Jurkat, Clone E6-1 (cell line): ENCODE measurements at regions not wholly inside any gene's neighbourhood (a gene's known extent, or its start where the extent isn't known, plus 50 kb on each side); places are given as distances from the start of the nearest gene placed in this dataset.
"Not testable (repeated sequence)": the region's sequence is repeated elsewhere in the genome, so short reads cannot be mapped to it uniquely, and the experiment has no call there.

Source experiments
- DNase-seq: peaks from one replicate; pipeline ENCODE4 v3.0.0-alpha.2; 2011; ENCODE audit warnings: low read depth, low spot score
- H3K4me3 ChIP-seq: 2 replicates; pipeline ENCODE4 v1.5.1; 2011; ENCODE audit warnings: mild to moderate bottlenecking, low read length, control low read depth, moderate library complexity

DNA sequence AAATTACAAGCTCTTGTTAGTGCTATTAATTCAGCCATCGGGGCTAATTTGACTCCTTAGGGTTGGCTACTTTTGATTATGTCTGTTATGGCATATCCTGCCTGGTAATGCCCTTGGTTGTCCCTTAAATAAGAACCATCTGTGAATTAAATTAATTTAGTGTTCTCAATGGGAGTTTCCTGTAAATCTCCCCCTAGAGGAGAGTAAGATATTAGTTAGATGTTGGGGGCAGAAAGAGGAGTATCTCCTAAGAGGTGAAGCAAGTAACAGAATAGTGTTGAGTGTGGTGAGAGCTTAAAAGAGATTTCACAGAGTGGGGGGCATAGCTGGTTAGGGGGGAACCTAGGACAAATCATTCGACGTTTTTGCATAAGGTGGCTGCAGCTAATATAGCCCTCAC, 1126.9 kb downstream of the JRKL start:
- DNase-seq, result peak; percentile 1
- no peak overlapping the region for H3K4me3 ChIP-seq

DNA sequence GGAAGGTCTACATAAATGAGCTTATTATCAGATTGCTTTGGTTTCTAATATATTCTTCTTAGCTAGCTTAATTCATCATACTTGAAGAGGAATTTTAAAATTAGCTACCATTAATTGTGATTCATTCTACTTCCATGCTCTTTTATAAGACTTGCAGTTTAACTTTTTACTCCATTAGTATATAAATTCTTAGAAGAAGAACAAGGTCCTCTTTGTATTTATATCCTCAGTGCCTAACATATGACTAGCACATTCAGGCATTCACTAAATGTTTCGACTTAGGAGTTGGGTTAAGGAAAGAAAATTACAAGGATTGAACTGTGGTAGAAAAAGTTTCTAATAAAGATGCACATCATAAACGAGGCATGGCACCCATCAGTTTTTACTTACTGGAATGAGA, 1135.5 kb downstream of the JRKL start:
- no peak overlapping the region for H3K4me3 ChIP-seq
- no peak for DNase-seq

DNA sequence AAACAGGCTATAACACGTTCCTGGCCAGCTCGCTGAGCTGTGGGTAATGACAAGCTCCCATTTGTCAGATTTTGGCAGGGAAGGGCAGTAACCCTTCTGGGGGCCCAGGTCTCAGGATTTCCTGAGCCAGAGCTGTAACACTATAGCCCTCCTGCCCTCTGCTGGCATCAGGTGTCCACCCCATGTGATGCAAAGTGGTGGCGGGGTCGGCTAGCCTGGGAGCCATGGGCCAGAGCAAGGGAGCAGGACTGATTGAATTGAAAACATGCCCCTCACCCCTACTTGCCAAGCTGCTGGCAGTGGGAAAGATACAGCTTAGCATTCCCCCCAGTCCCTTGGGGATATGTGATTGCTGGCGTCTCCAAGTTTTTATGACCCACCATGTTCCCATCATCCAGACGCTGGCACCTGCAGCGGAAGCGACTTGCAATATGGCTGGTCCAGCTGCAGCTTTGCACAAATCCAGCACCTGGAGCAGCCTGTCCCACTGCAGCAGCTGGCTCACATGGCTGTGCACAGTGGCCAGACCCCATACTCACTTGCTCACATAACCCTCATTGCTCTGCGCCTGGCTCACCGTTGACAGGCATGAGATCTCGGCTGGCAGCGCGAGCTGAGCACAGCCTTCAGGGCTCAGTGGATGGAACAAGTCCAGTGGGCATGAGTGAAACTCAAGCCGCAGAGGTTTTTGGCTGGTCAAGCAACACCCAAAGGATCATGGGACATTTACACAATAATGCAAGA, 1147.8 kb downstream of the JRKL start:
- no peak overlapping the region for H3K4me3 ChIP-seq
- DNase-seq, result no peak

DNA sequence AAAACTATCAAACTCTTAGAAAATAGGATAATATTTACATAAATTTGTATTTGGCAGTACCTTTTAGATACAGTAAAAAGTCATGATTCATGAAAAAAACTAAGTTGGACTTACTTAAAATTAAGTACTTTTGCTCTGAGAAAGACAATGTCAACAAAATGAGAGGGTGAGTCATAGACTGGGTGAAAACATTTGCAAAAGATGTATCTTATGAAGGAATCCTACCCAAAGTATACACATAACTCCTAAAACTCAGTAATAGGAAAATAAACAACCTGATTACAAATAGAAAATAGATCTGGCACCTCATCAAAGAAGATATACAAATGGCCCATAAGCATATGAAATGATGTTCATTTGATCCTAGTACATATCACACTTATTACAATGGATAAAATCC, 1154.6 kb downstream of the JRKL start:
- H3K4me3 ChIP-seq, result no peak overlapping the region
- no peak for DNase-seq

DNA sequence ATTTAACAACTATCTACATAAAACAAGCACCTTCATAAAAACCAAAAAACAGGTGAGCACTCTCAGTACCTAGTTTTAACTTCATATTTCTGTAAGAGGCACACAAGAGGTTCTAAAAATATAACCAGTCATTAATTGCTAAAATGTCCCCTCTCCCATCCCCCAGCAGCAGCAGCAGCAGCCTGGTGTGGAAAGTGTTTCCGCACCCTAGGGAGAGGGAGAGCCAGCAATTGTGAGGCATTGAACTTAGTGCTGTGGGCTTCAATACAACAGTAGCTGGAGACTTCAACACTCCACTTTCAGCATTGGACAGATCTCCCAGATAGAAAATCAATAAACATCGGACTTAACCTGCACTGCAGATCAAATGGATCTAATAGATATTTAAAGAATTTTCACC, 1158.5 kb downstream of the JRKL start:
- no peak overlapping the region for H3K4me3 ChIP-seq

DNA sequence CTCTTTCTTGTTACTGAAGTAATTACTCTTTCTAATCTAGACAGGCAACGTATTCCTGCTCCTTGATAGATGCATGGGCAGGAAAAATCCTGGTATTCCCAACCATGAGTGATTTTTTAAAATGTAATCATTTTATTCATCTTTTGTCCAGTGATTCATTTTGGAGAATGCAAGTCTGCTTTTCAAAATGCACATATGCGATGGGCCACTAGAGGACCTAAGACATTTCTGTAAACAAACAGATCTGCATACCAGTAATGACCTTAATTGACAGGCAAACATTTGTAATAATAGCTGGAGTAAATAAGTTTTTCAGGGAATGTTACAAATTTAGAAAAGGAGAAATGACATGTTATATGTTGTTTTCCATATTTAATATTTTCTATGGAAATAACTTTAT, 1167.6 kb downstream of the JRKL start:
- peak; percentile 5 for DNase-seq
- no peak overlapping the region for H3K4me3 ChIP-seq

More for the DNA sequence above, 1158.5 kb downstream of the JRKL start:
- no peak for DNase-seq

DNA sequence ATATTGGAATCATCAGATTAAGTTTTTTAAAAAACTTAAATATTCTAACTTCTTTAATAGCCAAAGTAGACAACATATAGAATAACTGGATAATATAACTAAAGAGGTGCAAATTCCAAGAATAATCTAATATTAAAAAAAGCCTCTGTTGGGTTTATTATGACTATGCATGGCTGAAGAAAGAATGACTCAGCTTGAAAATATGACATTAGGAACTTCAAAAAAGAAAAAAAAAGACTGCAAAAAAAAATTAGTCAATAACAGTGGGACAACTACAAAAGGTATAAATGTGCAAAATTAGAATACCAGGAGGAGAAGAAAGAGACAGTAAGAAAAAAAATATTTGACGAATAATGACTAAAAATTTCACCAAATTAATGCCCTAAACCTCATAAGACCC, 1178.0 kb downstream of the JRKL start:
- DNase-seq, result no peak
- no peak overlapping the region for H3K4me3 ChIP-seq

DNA sequence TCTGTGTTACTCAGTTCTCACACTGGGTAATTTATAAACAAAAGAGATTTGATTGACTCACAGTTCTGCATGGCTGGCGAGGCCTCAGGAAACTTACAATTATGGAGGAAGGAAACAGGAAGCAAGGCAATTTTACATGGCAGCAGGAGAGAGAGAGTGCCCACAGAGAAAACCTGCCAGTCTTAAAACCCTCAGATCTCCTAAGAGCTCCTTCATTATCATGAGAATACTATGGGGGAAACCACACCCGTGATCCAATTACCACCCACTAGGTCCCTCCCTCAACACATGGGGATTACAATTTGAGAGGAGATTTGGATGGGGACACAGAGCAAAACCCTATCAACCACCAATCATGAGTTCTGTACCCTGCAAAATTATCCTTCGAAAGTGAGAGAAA, 1180.8 kb downstream of the JRKL start:
- no peak for DNase-seq
- no peak overlapping the region for H3K4me3 ChIP-seq

DNA sequence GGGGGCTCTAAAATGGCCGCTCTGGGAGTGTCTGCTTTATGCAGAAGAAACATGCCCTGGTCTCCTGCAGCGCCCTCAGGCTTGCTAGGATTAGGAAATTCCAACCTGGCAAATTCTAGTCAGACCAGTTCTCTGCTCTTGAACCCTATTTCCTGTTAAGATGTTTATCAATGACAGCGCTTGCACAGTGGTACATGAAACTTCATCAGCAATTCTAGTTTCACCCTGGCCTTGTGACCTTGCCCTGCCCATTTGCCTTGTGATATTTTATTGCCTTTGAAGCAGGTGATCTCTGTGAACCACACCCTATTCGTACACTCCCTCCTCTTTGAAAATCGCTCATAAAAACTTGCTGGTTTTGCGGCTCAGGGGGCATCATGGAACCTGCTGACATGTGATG, 1184.0 kb downstream of the JRKL start:
- not testable (repeated sequence) for DNase-seq, H3K4me3 ChIP-seq

DNA sequence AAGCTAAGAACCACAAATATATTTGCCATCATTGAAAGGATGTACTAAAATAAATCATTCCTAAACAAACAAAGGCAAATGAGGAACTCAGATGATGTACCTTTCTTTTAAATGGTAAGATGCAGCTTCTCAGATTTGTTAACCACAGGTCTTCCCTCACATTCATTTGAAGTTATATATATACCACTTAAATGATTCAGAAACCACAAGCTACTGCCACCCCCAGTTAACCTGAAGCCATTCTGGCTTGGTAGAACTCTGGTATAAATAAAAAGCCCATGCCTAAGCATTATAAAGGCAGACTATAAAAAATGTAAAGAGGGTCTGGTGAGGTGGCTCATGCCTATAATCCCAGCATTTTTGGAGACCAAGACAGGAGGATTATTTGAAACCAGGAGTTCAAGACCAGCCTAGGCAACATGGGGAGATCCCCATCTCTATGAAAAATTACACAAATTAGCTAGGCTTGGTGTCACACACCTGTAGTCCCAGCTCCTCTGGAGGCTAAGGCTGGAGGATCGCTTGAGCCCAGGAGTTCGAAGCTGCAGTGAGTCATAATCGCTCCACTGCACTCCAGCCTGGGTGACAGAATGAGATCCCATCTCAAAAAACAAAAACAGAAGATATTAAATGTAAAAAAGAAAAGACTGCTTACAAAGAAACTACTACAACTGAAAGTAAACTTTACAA, 1185.3 kb downstream of the JRKL start:
- H3K4me3 ChIP-seq, result no peak overlapping the region
- DNase-seq, result no peak

DNA sequence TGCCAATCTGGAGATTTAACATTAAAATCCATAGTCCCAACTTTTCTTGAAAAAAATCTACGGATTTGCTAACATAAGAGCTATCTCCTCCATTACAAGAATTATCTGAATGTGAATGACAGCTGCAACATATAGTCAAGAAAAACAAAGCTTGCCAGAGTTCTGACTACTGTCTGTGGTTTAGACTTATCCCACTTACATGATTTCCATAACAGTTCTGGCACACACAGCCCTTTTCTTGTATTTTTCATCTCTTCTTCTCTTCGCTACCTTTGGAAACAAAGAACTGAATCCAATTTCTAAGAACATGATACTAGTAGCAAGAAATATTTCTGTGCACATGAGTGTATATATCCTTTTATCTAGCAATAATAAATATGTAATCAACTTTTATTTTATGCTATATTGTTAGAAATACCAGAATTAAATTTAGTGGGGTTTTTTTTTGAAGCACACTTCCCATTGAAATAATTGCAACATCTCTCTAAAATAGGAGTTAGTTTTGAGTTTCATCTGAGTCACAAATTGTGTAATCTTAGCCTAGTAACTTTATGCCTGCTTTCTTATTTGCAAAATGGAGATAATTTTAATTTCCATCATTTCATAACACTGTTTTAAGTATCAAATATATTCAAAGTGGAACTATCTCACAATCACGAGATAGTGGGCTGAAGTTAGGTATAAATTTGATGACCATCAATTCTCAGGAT, 1217.6 kb downstream of the JRKL start:
- DNase-seq, result no peak
- no peak overlapping the region for H3K4me3 ChIP-seq

DNA sequence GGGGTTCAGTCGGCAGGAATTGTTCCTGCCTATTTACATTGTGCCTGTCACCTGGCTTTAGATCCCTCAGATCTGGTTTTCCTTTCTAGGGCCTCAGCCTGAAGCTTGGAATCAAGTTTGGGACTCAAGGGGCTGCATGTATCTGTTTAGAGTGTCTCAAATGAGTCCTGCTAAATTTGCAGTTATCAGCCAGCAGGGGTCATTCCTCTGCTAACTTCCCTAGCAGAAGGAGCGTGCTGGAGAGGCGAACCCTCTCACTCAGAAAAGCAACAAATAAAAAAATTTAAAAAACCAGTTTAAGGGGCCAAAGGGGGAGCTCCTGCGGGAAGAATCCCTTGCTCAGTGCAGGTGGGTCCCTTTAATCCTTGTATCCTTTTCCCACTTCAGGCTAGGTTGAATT, 1220.2 kb downstream of the JRKL start:
- no peak for DNase-seq
- H3K4me3 ChIP-seq, result no peak overlapping the region

DNA sequence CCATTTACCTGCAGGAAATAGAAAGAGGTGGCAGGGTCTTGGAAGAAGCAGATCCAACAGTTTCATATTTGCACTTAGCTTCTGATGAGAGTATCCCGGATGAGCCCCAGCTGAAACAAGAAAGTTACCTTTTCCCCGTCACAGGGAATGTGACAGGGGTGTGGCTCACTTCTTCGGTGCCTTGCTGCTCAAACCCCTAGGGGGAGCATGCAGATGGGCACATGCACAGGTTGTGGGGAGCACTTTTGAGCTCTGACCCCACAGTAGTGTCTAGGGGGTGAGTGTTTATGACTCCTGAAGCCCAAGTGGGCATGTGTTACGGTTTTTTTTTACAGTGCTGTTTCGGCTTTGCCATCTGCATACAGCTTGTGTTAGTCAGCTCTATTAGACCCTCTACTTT, 1221.0 kb downstream of the JRKL start:
- no peak overlapping the region for H3K4me3 ChIP-seq
- DNase-seq, result no peak

DNA sequence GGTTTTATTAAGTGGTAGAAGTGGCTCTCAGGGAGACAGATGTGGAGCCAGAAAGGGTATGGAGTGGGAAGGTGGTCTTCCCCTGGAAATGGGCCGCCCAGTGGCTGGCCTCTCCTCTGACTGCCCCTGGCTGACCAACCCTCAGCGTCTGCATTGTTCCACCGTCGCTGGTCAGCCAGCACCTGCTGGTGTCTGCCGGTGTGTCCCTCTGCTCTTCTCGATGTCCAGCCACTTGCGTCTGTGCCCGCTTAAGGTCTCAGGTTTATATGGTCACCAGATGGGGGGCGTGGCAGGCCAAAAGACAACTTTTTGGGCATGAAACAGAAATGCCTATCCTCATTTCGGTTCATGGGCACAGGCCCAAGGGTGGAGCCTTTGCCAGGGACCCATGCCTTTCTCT, 1221.5 kb downstream of the JRKL start:
- no peak for DNase-seq
- no peak overlapping the region for H3K4me3 ChIP-seq

DNA sequence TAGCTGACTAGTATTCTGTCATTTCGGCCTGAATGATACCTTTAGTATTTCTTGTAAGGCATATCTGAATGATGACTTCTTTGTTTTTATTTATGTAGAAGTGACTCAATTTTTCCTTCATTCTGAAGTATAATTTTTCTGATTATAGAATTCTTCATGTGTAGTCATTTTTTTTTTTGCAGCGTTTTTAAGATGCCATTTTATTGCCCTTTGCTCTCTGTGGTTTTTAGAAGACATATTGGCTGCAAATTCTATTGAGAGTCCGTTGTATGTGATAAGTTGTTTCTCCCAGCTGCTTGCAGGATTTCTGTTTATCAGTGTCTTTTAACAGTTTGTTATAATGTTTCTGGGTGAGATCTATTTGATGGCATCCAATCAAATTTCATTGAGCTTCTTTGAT, 1224.8 kb downstream of the JRKL start:
- DNase-seq, result no peak
- H3K4me3 ChIP-seq, result no peak overlapping the region

DNA sequence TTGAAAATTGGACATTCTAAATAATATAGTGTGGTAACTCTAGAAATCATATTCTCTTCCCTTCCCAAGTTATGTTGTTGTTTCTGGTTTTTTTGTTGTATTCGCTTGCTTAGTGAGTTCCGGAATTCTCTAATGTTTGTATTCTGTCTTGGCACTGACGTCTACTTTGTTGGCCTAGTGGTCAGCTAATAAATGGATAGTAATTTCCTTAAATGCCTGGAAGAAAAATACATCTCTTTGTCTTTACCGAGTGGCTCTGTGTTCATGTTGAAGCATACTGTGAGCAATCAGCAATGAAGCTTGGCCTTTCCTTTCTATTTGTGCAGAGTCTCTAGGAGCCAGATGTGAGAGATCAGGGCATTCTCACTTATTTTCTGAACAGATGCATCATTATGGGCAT, 1225.7 kb downstream of the JRKL start:
- no peak for DNase-seq
- H3K4me3 ChIP-seq, result no peak overlapping the region

DNA sequence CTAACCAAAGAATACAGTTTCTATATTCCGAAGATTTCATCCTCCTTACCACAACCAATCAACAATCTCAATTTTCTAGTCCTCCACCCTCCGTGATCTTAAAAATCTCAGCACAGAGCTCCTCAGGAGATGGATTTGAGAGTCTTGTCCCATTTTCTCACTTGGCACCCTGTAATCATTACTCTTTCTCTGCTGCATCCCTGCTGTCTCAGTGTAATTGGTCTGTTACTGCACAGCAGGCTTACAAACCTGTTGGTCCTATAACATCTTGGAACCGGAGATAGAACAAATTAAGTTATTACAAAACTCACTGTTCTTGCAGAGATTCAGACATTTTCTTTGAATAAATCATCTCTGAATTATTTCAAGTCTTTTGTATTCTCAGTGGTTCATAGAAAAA, 1227.2 kb downstream of the JRKL start:
- no peak for DNase-seq
- no peak overlapping the region for H3K4me3 ChIP-seq

DNA sequence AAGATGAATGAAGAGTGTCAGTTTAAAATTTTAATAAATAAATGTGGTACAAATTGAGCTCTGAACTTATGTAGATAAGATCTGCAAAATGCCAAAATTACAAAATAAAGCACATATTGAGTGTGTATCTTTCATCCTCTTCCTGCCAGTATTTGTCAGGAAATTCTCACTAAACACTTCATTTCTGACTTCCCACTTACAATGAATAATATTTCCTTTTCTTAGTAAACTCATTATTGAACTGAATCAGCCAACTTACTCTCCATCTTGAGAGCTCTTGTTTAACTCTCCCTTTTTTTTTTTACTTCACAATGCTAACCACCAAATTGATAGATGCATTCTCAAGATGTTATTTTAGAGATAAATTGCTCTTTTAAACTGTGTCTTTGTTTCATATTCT, 1230.2 kb downstream of the JRKL start:
- no peak overlapping the region for H3K4me3 ChIP-seq
- DNase-seq, result no peak

DNA sequence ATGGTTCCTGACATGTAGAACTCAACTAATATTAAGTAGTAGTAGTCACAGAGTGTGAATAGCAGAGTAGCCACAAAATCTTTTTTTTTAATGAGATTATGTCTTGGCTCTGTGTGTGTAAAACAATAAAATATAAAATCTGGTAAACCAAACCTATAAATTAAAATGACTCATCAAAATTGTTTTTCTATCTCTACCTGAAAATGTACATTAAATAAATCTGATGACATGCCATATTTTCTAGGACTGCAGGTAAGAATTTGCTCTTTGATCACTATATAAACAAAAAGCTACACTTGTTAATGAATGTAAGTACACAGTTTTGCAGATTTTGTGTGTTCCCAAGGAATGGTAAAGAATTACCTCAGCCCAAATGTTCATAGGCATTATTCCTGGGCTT, 1231.5 kb downstream of the JRKL start:
- DNase-seq, result no peak
- H3K4me3 ChIP-seq, result no peak overlapping the region

DNA sequence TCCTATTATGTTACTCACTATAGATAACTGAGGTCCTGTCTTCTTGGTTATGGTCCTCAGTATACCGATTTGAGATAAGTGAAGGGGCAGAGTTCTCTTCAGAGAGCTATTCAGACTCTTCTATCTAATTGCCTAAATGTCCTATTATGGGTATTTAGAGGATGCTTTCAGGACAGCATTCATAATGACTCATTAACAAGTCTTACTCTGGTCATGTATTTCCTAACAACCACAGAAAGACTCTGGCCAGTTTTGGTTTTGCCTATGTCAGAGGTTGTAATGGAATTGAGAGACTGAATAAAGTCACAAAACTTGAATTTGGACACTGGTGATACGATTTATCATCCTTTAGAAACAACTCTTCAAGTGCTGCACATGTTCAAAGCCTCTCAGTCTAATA, 1233.0 kb downstream of the JRKL start:
- H3K4me3 ChIP-seq, result no peak overlapping the region
- no peak for DNase-seq
